Karpas-422 (cell line): ENCODE measurements at regions not wholly inside any gene's neighbourhood (a gene's known extent, or its start where the extent isn't known, plus 50 kb on each side); places are given as distances from the start of the nearest gene placed in this dataset. TPM values are rescaled to one million over a fixed set of nuclear protein-coding genes. Genes with fewer than 3 reads are reported as not detected.

ENCODE experiments used
- small RNA-seq: library from RNA; depleted of rRNA; stranded (forward); fragments of <200 nt; gene quantifications from one replicate; pipeline ENCODE3, GENCODE V24; 2014

Small RNA genes lying in the stretch of these regions (small RNA-seq; reads per million reads assigned to genes)
- 0.24 reads per million for gene AL031229.1
- gene HIST1H4PS1, result not detected
- gene RNU6-471P, result not detected
